ENCODE measurements at regions not wholly inside any gene's neighbourhood (a gene's known extent, or its start where the extent isn't known, plus 50 kb on each side); places are given as distances from the start of the nearest gene placed in this dataset.
A peak's percentile ranks its signal among the peaks of the same experiment; 100 is the strongest.

- no peak for DNase-seq
Measured at GRCh38 chr3:102189956-102190723, 244.7 kb upstream of the ZPLD1 start.

DNA sequence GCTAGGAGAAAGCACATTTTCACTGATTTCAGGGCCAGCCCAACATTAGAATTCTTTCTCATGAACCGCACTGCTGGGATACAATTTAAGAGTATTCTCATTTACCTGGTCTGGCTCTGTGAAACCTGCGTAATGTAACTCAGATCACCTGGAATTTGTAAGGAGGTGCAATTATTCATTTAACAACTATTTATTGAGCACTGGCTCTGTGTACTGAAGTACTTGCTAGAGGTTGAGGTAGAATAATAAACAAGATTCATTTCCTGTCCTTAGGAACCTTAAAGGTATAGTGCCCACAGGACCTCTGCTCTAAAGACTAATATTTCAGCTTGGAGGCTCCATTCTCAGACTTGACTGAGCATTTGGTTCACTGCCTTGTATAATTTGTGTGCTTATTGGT, 242.2 kb upstream of the ZPLD1 start:
- DNase-seq = no peak

GRCh38 chr3:102193255-102193654, 241.6 kb upstream of the ZPLD1 start:
- DNase-seq = no peak

- DNase-seq = no peak
Measured at GRCh38 chr3:102194001-102194400, 240.8 kb upstream of the ZPLD1 start.

DNA sequence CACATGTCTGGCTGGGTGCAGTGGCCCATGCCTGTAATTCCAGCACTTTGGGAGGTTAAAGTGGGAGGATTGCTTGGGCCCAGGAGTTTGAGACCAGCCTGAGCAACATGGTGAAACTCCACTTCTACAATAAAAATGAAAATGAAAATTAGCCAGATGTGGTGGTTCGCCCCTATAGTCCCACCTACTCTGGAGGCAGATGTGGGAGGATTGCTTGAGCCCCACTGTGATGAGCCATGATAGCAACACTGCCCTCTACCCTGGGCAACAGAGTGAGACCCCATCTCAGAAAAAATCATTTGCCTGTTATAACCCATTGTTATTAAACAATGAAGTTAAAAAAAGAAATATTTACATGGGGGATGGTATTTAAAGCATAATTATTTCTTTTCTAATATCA, 240.1 kb upstream of the ZPLD1 start:
- no peak for DNase-seq

- no peak for DNase-seq
Measured at GRCh38 chr3:102195198-102195948, 239.4 kb upstream of the ZPLD1 start.

- DNase-seq = no peak
Measured at GRCh38 chr3:102200126-102200525, 234.7 kb upstream of the ZPLD1 start.

DNA sequence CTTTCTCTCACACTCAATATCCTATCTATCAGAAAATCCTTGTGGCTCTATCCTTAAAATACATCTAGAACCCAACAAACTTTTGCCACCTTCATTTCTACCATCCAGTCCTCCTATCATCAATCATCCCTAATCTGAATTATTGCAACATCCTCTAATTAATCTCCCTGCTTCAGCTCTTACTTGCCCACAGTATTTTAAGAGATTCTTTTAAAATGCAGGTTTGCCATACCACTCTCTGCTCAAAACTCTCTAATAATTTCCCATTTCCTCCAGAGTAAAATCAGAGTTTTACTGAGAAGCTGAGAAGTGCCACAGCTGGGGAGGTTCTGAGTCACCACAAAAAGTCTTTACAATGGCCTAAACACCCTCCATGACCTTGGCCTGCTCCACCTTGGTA, 234.3 kb upstream of the ZPLD1 start:
- DNase-seq = no peak

DNA sequence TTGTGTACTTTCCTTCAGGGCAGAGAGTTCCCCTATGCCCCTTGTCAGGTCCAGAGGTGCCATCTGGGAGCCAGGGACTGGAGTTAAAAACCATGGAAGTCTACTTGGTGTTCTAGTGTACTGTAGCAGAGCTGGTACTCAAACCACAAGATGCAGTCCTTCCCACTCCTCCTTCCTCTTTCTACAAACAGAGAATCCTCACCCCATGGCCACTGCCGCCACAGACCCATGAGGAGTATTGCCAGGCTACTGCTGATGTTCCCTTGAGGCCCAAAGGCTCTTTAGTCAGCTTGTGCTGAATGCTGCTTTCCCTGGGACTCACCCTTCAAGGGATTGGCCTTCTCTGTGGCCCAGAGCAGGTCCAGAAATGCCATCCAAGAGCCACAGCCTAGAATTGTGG, 229.2 kb upstream of the ZPLD1 start:
- no peak for DNase-seq

DNA sequence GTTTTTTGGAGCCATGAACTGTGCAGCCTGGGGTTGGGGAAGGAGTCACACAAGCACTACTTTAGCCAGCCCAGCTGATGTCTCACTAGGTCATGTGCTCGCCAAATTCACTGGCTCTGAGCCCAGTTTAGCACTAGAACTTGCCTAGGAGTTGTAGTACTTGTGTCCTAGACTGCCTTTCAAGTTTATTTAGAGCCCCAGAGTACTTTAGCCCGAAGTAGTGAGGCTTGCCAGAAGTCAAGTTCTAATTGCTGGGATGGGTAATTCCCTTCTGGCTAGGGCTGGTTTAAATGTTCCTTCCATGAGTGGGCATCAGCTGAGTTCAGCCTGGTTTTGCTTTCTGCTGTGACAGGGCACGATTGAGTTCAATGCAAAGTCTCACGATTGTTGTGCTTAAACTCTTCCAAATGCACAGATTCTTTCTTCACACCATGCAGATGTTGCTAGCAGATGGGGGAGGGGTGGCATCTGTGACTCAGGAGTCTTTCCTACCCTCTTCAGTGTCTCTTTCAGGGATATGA, 228.2 kb upstream of the ZPLD1 start:
- DNase-seq = no peak

DNA sequence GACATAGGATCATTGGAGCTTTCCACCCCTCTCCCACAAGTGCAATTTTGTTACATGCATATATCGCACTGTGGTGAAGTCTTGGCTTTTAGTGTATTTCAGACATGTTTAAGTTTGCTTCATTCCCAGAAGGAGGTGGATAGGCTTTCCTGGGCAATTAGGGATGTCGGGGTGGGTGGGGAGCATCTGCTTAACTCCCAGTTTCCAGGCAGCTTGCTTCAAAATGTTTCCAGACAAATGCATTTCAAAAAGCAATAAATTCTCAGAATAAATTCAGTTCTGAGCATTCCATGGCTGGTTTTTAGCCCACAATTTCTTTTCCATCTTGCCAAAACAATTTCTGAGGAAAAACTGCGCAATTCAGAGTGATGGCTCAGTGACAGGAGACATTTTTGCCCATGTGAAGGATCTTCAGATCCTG, 227.7 kb upstream of the ZPLD1 start:
- DNase-seq = no peak

GRCh38 chr3:102215166-102215565, 219.6 kb upstream of the ZPLD1 start:
- no peak for DNase-seq

DNA sequence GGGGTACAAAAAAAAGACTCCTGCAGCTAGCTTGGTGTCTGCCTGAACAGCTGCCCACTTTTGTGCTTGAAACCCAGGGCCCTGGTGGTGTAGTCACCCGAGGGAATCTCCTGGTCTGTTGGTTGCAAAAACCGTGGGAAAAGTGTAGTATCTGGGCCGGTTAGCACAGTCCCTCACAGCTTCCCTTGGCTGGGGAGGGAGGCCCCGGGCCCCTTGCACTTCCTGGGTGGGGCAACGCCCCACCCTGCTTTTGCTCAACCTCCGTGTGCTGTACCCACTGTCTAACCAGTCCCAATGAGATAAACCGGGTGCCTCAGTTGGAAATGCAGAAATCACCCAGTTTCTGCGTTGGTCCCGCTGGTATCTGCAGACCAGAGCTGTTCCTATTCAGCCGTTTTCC, 211.7 kb upstream of the ZPLD1 start:
- peak in 1 of 5 donors; percentile 43 for DNase-seq

GRCh38 chr3:102224171-102224570, 210.6 kb upstream of the ZPLD1 start:
- DNase-seq = peak in 1 of 5 donors; percentile 39

GRCh38 chr3:102225005-102225404, 209.8 kb upstream of the ZPLD1 start:
- no peak for DNase-seq

- DNase-seq = peak in 1 of 5 donors; percentile 46
Measured at GRCh38 chr3:102225407-102226132, 209.2 kb upstream of the ZPLD1 start.

GRCh38 chr3:102226463-102226862, 208.4 kb upstream of the ZPLD1 start:
- no peak for DNase-seq

GRCh38 chr3:102229062-102229655, 205.7 kb upstream of the ZPLD1 start:
- peak; percentile 19 to 80 (median 52) for DNase-seq

DNA sequence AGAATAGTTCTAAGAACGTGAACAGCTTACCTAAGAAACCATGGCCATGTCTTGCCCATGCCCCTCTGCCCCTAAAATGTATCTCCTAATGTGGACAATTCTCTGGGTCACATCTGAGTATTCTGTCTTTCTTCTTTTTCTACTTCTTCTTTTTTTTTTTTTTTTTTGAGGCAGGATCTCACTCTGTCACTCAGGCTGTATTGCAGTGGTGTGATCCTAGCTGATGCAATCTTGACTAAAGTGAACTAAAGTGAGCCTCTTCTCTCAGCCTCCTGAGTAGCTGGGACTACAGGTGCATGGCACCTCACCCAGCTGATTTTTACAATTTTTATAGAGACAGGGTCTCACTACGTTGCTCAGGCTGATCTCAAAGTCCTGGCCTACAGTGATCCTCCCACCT, 204.8 kb upstream of the ZPLD1 start:
- DNase-seq = peak in 1 of 5 donors; percentile 64

DNA sequence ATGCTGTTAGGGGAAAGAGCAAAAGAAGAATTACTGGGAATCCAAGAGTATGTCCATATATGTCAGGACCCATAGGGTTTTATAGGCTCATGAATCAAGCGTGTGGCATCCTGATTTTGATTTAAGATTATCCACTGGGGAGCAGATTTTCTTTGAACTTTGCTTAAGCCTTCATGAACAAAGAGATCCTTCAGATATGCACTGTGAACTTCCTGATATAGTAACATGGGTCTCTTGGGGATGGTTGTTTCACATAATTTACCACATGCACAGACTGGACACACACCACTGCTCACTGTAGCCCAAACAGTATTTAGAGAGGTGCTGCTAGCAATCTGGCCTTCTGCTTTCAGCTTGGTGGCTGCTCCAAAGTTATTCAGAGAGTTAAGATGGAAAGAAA, 200.9 kb upstream of the ZPLD1 start:
- no peak for DNase-seq

DNA sequence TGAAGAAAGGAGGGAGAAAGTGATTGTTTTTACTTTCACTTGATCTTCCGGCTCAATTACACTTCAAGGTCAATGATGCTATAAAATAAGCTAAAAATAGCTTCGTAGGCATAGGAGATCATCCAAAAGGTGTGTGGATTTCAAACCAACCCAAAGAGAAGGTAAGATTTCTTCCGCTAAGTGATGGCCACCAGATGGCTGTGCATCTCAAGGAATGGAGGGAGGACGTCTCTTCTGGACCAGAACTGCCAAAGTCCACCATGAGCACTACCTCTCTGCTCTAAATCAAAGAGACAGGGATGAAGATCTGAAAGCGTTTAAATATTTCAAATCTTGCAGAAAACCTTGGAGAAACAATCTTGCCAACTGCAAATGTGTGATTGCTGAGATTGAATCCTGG, 199.1 kb upstream of the ZPLD1 start:
- DNase-seq = no peak

- DNase-seq = no peak
Measured at GRCh38 chr3:102237181-102237580, 197.6 kb upstream of the ZPLD1 start.

GRCh38 chr3:102237838-102238237, 197.0 kb upstream of the ZPLD1 start:
- no peak for DNase-seq

All from T-helper 1 cell (primary cell).